GM06990 (cell line): ENCODE measurements at regions not wholly inside any gene's neighbourhood (a gene's known extent, or its start where the extent isn't known, plus 50 kb on each side); places are given as distances from the start of the nearest gene placed in this dataset.
"Not testable (repeated sequence)": the region's sequence is repeated elsewhere in the genome, so short reads cannot be mapped to it uniquely, and the experiment has no call there.

Experiments
- DNase-seq: peaks from one replicate; pipeline ENCODE4 v3.0.0-alpha.2; 2011; ENCODE audit not compliant: insufficient read length; ENCODE audit errors: extremely low read depth
- H3K27me3 ChIP-seq: replicated peaks from 2 replicates; pipeline ENCODE4 v1.6.0; 2011; ENCODE audit warnings: low read length; ENCODE audit not compliant: control insufficient read depth, insufficient read depth
- H3K36me3 ChIP-seq: 2 replicates; pipeline ENCODE4 v1.5.1; 2011; ENCODE audit warnings: low read length; ENCODE audit not compliant: control insufficient read depth, insufficient read depth
- H3K4me3 ChIP-seq: replicated peaks from 2 replicates; pipeline ENCODE4 v1.5.1; 2011; ENCODE audit warnings: low read depth, mild to moderate bottlenecking, control low read depth, low read length
- CTCF ChIP-seq: IDR thresholded peaks from 2 replicates; pipeline ENCODE4 v1.5.1; 2011; ENCODE audit warnings: low read length, control low read depth, mild to moderate bottlenecking, inconsistent platforms; ENCODE audit not compliant: insufficient read depth, poor library complexity, severe bottlenecking

DNA sequence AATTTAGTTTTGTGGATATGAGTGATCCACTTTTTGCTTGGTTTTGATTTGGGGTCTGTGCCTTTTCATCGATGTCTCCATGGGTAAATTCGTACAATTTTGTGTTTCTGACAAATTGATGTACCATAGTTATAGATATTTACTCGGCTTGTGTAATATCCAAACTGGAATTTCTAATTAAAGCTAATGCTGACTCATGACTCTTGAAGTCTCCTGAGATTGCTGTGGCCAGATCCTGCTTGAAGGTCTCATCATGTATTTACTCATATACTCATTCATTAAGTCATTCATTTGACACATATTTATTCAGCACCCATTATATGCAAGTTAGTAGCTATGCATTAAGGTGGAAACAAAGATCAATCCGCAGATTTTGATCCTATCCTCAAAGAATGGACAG lies 423.2 kb downstream of the RWDD3 start:
- no peak overlapping the region for H3K4me3 ChIP-seq
- no peak for DNase-seq
- H3K27me3 ChIP-seq = no peaks in the 10 kb centered on the region
- H3K36me3 ChIP-seq = no peaks in the 10 kb centered on the region
- no peak for TF ChIP-seq CTCF

DNA sequence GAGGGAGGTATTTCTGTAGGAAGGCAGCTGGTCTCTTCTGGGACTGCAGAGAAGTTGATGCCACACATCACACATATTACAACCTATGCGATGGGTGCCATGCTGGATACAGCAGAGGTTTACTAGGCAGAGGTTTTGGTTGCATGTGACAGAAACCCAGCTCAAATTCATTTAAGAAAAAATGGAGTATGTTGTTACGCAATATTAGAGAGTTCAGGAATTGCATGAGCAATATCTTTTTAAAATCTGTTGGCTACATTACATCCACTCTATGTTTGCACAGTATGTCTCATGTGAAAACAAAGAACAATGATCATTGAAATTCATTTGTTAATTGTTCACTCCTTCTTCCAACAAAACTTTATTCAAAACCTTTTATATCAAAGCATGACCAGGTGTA lies 425.2 kb downstream of the RWDD3 start:
- H3K4me3 ChIP-seq = no peak overlapping the region
- no peak for TF ChIP-seq CTCF
- no peak for DNase-seq
- no peaks in the 10 kb centered on the region for H3K27me3 ChIP-seq
- H3K36me3 ChIP-seq = no peaks in the 10 kb centered on the region

DNA sequence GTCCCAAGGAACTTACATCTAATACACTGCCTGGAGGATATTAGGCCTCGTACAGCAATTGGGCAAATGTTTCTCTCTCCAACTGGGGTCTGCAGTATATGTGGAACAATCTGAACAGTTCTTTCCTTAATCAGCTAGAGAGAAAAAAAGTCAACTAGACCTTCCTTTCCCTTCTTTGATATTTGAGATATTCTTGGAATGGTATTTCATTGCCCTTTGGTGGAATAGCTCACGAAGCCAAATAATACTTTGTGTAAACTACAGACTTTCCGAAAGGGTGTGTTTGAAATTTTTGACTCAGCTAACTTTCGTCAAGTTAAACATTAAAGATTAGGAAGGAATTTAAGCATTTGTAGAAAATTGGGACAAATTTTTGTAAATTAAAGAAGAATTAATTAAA lies 425.6 kb downstream of the RWDD3 start:
- Histone ChIP-seq H3K4me3 (no peak overlapping the region), H3K36me3 (no peaks in the 10 kb centered on the region), H3K27me3 (no peaks in the 10 kb centered on the region)
- no peak for DNase-seq
- no peak for TF ChIP-seq CTCF

- no peak for DNase-seq
- TF ChIP-seq CTCF = no peak
- Histone ChIP-seq H3K27me3 (no peaks in the 10 kb centered on the region), H3K4me3 (no peak overlapping the region), H3K36me3 (no peaks in the 10 kb centered on the region)
Observed at GRCh38 chr1:95660736-95661135, 426.7 kb downstream of the RWDD3 start.

GRCh38 chr1:95663530-95663929 lies 429.5 kb downstream of the RWDD3 start:
- H3K27me3 ChIP-seq, DNase-seq, H3K36me3 ChIP-seq: not testable (repeated sequence)

GRCh38 chr1:95668165-95668564 lies 434.2 kb downstream of the RWDD3 start:
- no peaks in the 10 kb centered on the region for H3K36me3 ChIP-seq
- H3K4me3 ChIP-seq = no peak overlapping the region
- no peak for DNase-seq
- H3K27me3 ChIP-seq = no peaks in the 10 kb centered on the region
- no peak for TF ChIP-seq CTCF

More at GRCh38 chr1:95663530-95663929, 429.5 kb downstream of the RWDD3 start:
- not testable (repeated sequence) for H3K4me3 ChIP-seq

DNA sequence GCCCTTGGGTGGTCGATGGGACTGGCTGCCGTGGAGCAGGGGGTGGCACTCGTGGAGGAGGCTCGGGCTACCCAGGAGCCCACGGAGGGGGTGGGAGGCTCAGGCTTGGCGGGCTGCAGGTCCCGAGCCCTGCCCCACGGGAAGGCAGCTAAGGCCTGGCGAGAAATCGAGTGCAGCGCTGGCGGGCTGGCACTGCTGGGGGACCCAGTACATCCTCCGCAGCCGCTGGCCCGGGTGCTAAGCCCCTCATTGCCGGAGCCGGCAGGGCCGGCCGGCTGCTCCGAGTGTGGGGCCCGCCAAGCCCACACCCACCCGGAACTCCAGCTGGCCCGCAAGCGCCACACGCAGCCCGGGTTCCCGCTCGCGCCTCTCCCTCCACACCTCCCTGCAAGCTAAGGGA lies 435.6 kb downstream of the RWDD3 start:
- H3K27me3 ChIP-seq, H3K4me3 ChIP-seq, DNase-seq, H3K36me3 ChIP-seq: not testable (repeated sequence)
